Suppressor macrophage treated with lipopolysaccharide for 4 hours (primary cell): ENCODE measurements at regions not wholly inside any gene's neighbourhood (a gene's known extent, or its start where the extent isn't known, plus 50 kb on each side); places are given as distances from the start of the nearest gene placed in this dataset.

ENCODE experiments used
- DNase-seq: peaks from one replicate; pipeline ENCODE4 v3.0.0-alpha.2; 2020

GRCh38 chr7:45973725-45974532 is 52.9 kb upstream of the IGFBP3 start:
- DNase-seq, result no peak

- DNase-seq, result no peak
These were observed 51.7 kb upstream of the IGFBP3 start for GRCh38 chr7:45972629-45973312.

GRCh38 chr7:45971661-45972175 is 50.6 kb upstream of the IGFBP3 start:
- no peak for DNase-seq

GRCh38 chr7:45971171-45971570 is 50.1 kb upstream of the IGFBP3 start:
- no peak for DNase-seq
